DLD1 (cell line): ENCODE measurements at regions not wholly inside any gene's neighbourhood (a gene's known extent, or its start where the extent isn't known, plus 50 kb on each side); places are given as distances from the start of the nearest gene placed in this dataset.

Experiments
- in situ Hi-C: cut with HindIII; loops from 2 replicates; pipeline ENCODE4 v1.10.0; 2017; ENCODE audit warnings: low sequenced_read_pairs

- in situ Hi-C loops, result no loop called here
Observed at GRCh38 chr12:107436376-107436775, 249.2 kb upstream of the PWP1 start.

GRCh38 chr12:107436836-107437235, 248.8 kb upstream of the PWP1 start:
- in situ Hi-C loops, result no loop called here

- in situ Hi-C loops, result no loop called here
Observed at GRCh38 chr12:107437954-107438353, 247.6 kb upstream of the PWP1 start.

- in situ Hi-C loops, result no loop called here
Observed at GRCh38 chr12:107439026-107439738, 246.4 kb upstream of the PWP1 start.

- in situ Hi-C loops, result no loop called here
Observed at GRCh38 chr12:107440606-107441005, 245.0 kb upstream of the PWP1 start.

- in situ Hi-C loops, result no loop called here
Observed at GRCh38 chr12:107441665-107442300, 243.8 kb upstream of the PWP1 start.

- in situ Hi-C loops, result no loop called here
Observed at GRCh38 chr12:107442326-107442987, 243.1 kb upstream of the PWP1 start.

GRCh38 chr12:107443320-107444090, 242.1 kb upstream of the PWP1 start:
- in situ Hi-C loops, result no loop called here

- in situ Hi-C loops, result no loop called here
Observed at GRCh38 chr12:107444771-107445170, 240.8 kb upstream of the PWP1 start.

- in situ Hi-C loops, result no loop called here
Observed at GRCh38 chr12:107446476-107446875, 239.1 kb upstream of the PWP1 start.

GRCh38 chr12:107447336-107447735, 238.3 kb upstream of the PWP1 start:
- in situ Hi-C loops, result no loop called here

- in situ Hi-C loops, result no loop called here
Observed at GRCh38 chr12:107448198-107448597, 237.4 kb upstream of the PWP1 start.

- in situ Hi-C loops, result no loop called here
Observed at GRCh38 chr12:107449891-107450290, 235.7 kb upstream of the PWP1 start.

- in situ Hi-C loops, result no loop called here
Observed at GRCh38 chr12:107450541-107450940, 235.1 kb upstream of the PWP1 start.

GRCh38 chr12:107451246-107451645, 234.4 kb upstream of the PWP1 start:
- in situ Hi-C loops, result no loop called here

GRCh38 chr12:107454109-107454830, 231.3 kb upstream of the PWP1 start:
- in situ Hi-C loops, result no loop called here

GRCh38 chr12:107457362-107457935, 228.2 kb upstream of the PWP1 start:
- in situ Hi-C loops, result no loop called here

GRCh38 chr12:107458163-107458562, 227.4 kb upstream of the PWP1 start:
- in situ Hi-C loops, result no loop called here

GRCh38 chr12:107458990-107459389, 226.6 kb upstream of the PWP1 start:
- in situ Hi-C loops, result no loop called here

- in situ Hi-C loops, result loop anchor here (5.0 kb wide), 1 partner anchor 143 kb away; no protein-coding TSS in a partner anchor
Observed at GRCh38 chr12:107459641-107460040, 226.0 kb upstream of the PWP1 start.
